ENCODE measurements at regions not wholly inside any gene's neighbourhood (a gene's known extent, or its start where the extent isn't known, plus 50 kb on each side); places are given as distances from the start of the nearest gene placed in this dataset.

DNA sequence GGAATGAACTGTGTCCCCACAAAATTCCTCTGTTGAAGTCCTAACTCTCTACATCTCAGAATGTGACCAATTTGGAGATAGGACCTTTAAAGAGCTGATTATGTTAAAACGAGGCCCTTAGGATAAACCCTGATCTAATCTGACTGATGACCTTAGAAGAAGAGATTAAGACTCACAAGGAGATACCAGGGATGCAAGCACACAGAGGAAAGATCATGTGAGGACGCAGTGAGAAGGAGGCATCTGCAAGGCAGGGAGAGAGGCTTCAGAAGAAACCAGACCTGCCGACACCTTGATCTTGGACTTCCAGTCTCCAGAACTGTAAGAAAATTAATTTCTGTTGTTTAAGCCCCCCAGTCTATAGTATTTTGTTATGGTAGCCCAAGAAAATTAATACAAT, 94.9 kb upstream of the ZNF800 start:
- Histone ChIP-seq H3K36me3 (ENCODE audit: control insufficient read depth in 3 of 3, insufficient read depth in 2 of 3, low read depth in 1 of 3, low read length in 3 of 3) (no peaks in the 10 kb centered on the region), H3K27me3 (ENCODE audit: control insufficient read depth in 3 of 3, insufficient read depth in 3 of 3, low read length in 3 of 3) (no peaks in the 10 kb centered on the region), H3K9me3 (ENCODE audit: control insufficient read depth in 2 of 2, insufficient read depth in 1 of 2, low read depth in 1 of 2, low read length in 1 of 2) (no peaks in the 10 kb centered on the region), H3K4me1 (ENCODE audit: control insufficient read depth in 3 of 3, insufficient read depth in 2 of 3, low read depth in 1 of 3, low read length in 2 of 3) (no peaks in the 10 kb centered on the region), H3K4me3 (ENCODE audit: low read depth in 1 of 3, low read length in 3 of 3) (no peak overlapping the region), H3K27ac (ENCODE audit: low read depth in 1 of 3, low read length in 2 of 3) (no peak overlapping the region)
- no peak for FAIRE-seq
- no peak for DNase-seq
- WGBS, 3 donors, result 63 to 65% (median 64%) methylated on average over 3 of the region's 3 CpGs

GRCh38 chr7:127486654-127487053, 94.1 kb upstream of the ZNF800 start:
- H3K27me3 ChIP-seq (ENCODE audit: control insufficient read depth in 3 of 3, insufficient read depth in 3 of 3, low read length in 3 of 3), result no peaks in the 10 kb centered on the region
- FAIRE-seq, result no peak
- H3K27ac ChIP-seq (ENCODE audit: low read depth in 1 of 3, low read length in 2 of 3), result no peak overlapping the region
- 60 to 71% (median 63%) methylated on average over 3 of the region's 3 CpGs for WGBS, 3 donors
- no peak for DNase-seq
- H3K36me3 ChIP-seq (ENCODE audit: control insufficient read depth in 3 of 3, insufficient read depth in 2 of 3, low read depth in 1 of 3, low read length in 3 of 3), result no peaks in the 10 kb centered on the region
- no peaks in the 10 kb centered on the region for H3K9me3 ChIP-seq (ENCODE audit: control insufficient read depth in 2 of 2, insufficient read depth in 1 of 2, low read depth in 1 of 2, low read length in 1 of 2)
- no peaks in the 10 kb centered on the region for H3K4me1 ChIP-seq (ENCODE audit: control insufficient read depth in 3 of 3, insufficient read depth in 2 of 3, low read depth in 1 of 3, low read length in 2 of 3)
- H3K4me3 ChIP-seq (ENCODE audit: low read depth in 1 of 3, low read length in 3 of 3), result no peak overlapping the region

DNA sequence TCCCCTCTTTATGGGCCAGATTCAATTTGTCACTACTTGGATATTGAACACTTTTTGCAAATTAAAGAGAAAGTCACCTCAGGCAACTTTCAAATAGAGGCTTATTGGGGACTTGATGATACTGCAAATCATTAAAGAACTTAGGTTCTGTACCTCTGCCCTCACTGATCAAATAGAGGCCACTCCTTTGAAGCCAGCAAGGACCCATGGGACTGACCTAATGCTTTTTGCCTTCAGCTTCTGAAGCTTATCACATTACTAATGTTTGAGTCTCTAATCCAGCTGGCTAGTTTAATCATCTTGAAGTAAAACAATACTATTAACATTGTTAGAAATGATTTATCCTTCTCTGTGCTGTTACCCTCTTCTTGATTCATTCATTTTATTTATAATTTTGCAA, 93.0 kb upstream of the ZNF800 start:
- Histone ChIP-seq H3K27me3 (ENCODE audit: control insufficient read depth in 3 of 3, insufficient read depth in 3 of 3, low read length in 3 of 3) (peaks cover 0 to 3% (median 0%) of the 10 kb centered on the region in 3 donors), H3K9me3 (ENCODE audit: control insufficient read depth in 2 of 2, insufficient read depth in 1 of 2, low read depth in 1 of 2, low read length in 1 of 2) (no peaks in the 10 kb centered on the region), H3K27ac (ENCODE audit: low read depth in 1 of 3, low read length in 2 of 3) (no peak overlapping the region), H3K36me3 (ENCODE audit: control insufficient read depth in 3 of 3, insufficient read depth in 2 of 3, low read depth in 1 of 3, low read length in 3 of 3) (no peaks in the 10 kb centered on the region), H3K4me1 (ENCODE audit: control insufficient read depth in 3 of 3, insufficient read depth in 2 of 3, low read depth in 1 of 3, low read length in 2 of 3) (no peaks in the 10 kb centered on the region), H3K4me3 (ENCODE audit: low read depth in 1 of 3, low read length in 3 of 3) (no peak overlapping the region)
- no peak for DNase-seq
- FAIRE-seq, result no peak

GRCh38 chr7:127484954-127485353, 92.4 kb upstream of the ZNF800 start:
- H3K9me3 ChIP-seq (ENCODE audit: control insufficient read depth in 2 of 2, insufficient read depth in 1 of 2, low read depth in 1 of 2, low read length in 1 of 2), result no peaks in the 10 kb centered on the region
- H3K36me3 ChIP-seq (ENCODE audit: control insufficient read depth in 3 of 3, insufficient read depth in 2 of 3, low read depth in 1 of 3, low read length in 3 of 3), result no peaks in the 10 kb centered on the region
- peaks cover 0 to 3% (median 0%) of the 10 kb centered on the region in 3 donors for H3K27me3 ChIP-seq (ENCODE audit: control insufficient read depth in 3 of 3, insufficient read depth in 3 of 3, low read length in 3 of 3)
- H3K27ac ChIP-seq (ENCODE audit: low read depth in 1 of 3, low read length in 2 of 3), result no peak overlapping the region
- FAIRE-seq (no peak), DNase-seq (no peak)
- no peaks in the 10 kb centered on the region for H3K4me1 ChIP-seq (ENCODE audit: control insufficient read depth in 3 of 3, insufficient read depth in 2 of 3, low read depth in 1 of 3, low read length in 2 of 3)
- WGBS, 3 donors, result 58 to 74% (median 66%) methylated on average over 6 of the region's 6 CpGs
- no peak overlapping the region for H3K4me3 ChIP-seq (ENCODE audit: low read depth in 1 of 3, low read length in 3 of 3)

GRCh38 chr7:127478461-127478860, 86.0 kb upstream of the ZNF800 start:
- H3K27me3 ChIP-seq (ENCODE audit: control insufficient read depth in 3 of 3, insufficient read depth in 3 of 3, low read length in 3 of 3), result peaks cover 0 to 3% (median 0%) of the 10 kb centered on the region in 3 donors
- no peaks in the 10 kb centered on the region for H3K4me1 ChIP-seq (ENCODE audit: control insufficient read depth in 3 of 3, insufficient read depth in 2 of 3, low read depth in 1 of 3, low read length in 2 of 3)
- no peak for DNase-seq
- no peak overlapping the region for H3K27ac ChIP-seq (ENCODE audit: low read depth in 1 of 3, low read length in 2 of 3)
- no peaks in the 10 kb centered on the region for H3K36me3 ChIP-seq (ENCODE audit: control insufficient read depth in 3 of 3, insufficient read depth in 2 of 3, low read depth in 1 of 3, low read length in 3 of 3)
- 66 to 80% (median 77%) methylated on average over 2 of the region's 2 CpGs for WGBS, 3 donors
- FAIRE-seq, result no peak
- no peak overlapping the region for H3K4me3 ChIP-seq (ENCODE audit: low read depth in 1 of 3, low read length in 3 of 3)
- no peaks in the 10 kb centered on the region for H3K9me3 ChIP-seq (ENCODE audit: control insufficient read depth in 2 of 2, insufficient read depth in 1 of 2, low read depth in 1 of 2, low read length in 1 of 2)

DNA sequence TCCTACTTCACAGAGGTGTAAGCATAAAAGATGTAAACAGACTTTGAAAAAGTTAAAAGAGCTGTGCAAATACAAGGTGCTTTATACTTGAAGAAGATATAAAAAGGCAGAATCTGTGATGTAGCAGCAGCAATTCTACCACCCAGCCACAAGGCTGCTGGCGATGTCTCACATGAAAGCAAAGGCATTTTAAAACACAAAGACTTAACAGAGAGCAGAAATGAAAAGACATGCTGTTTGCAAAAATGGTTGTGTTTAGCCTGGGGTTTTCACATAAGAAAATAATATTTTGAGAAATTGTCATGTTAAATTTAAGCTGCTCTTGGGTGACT, 85.5 kb upstream of the ZNF800 start:
- WGBS, 3 donors, result 0 to 35% (median 17%) methylated on average over 1 of the region's 1 CpG
- Histone ChIP-seq H3K27ac (ENCODE audit: low read depth in 1 of 3, low read length in 2 of 3) (no peak overlapping the region), H3K4me3 (ENCODE audit: low read depth in 1 of 3, low read length in 3 of 3) (no peak overlapping the region), H3K27me3 (ENCODE audit: control insufficient read depth in 3 of 3, insufficient read depth in 3 of 3, low read length in 3 of 3) (peaks cover 0 to 3% (median 0%) of the 10 kb centered on the region in 3 donors), H3K9me3 (ENCODE audit: control insufficient read depth in 2 of 2, insufficient read depth in 1 of 2, low read depth in 1 of 2, low read length in 1 of 2) (no peaks in the 10 kb centered on the region), H3K36me3 (ENCODE audit: control insufficient read depth in 3 of 3, insufficient read depth in 2 of 3, low read depth in 1 of 3, low read length in 3 of 3) (no peaks in the 10 kb centered on the region), H3K4me1 (ENCODE audit: control insufficient read depth in 3 of 3, insufficient read depth in 2 of 3, low read depth in 1 of 3, low read length in 2 of 3) (no peaks in the 10 kb centered on the region)
- no peak for FAIRE-seq
- no peak for DNase-seq

- H3K4me3 ChIP-seq (ENCODE audit: low read depth in 1 of 3, low read length in 3 of 3), result no peak overlapping the region
- H3K36me3 ChIP-seq (ENCODE audit: control insufficient read depth in 3 of 3, insufficient read depth in 2 of 3, low read depth in 1 of 3, low read length in 3 of 3), result no peaks in the 10 kb centered on the region
- DNase-seq, result no peak
- H3K9me3 ChIP-seq (ENCODE audit: control insufficient read depth in 2 of 2, insufficient read depth in 1 of 2, low read depth in 1 of 2, low read length in 1 of 2), result no peaks in the 10 kb centered on the region
- peaks cover 0 to 3% (median 0%) of the 10 kb centered on the region in 3 donors for H3K27me3 ChIP-seq (ENCODE audit: control insufficient read depth in 3 of 3, insufficient read depth in 3 of 3, low read length in 3 of 3)
- no peaks in the 10 kb centered on the region for H3K4me1 ChIP-seq (ENCODE audit: control insufficient read depth in 3 of 3, insufficient read depth in 2 of 3, low read depth in 1 of 3, low read length in 2 of 3)
- H3K27ac ChIP-seq (ENCODE audit: low read depth in 1 of 3, low read length in 2 of 3), result no peak overlapping the region
- FAIRE-seq, result no peak
- 40 to 52% (median 44%) methylated on average over 7 of the region's 7 CpGs for WGBS, 3 donors
Observed at GRCh38 chr7:127477295-127478023, 85.0 kb upstream of the ZNF800 start.

GRCh38 chr7:127476618-127477017, 84.1 kb upstream of the ZNF800 start:
- Histone ChIP-seq H3K27ac (ENCODE audit: low read depth in 1 of 3, low read length in 2 of 3) (no peak overlapping the region), H3K4me1 (ENCODE audit: control insufficient read depth in 3 of 3, insufficient read depth in 2 of 3, low read depth in 1 of 3, low read length in 2 of 3) (no peaks in the 10 kb centered on the region), H3K36me3 (ENCODE audit: control insufficient read depth in 3 of 3, insufficient read depth in 2 of 3, low read depth in 1 of 3, low read length in 3 of 3) (no peaks in the 10 kb centered on the region), H3K27me3 (ENCODE audit: control insufficient read depth in 3 of 3, insufficient read depth in 3 of 3, low read length in 3 of 3) (peaks cover 0 to 3% (median 0%) of the 10 kb centered on the region in 3 donors), H3K4me3 (ENCODE audit: low read depth in 1 of 3, low read length in 3 of 3) (no peak overlapping the region), H3K9me3 (ENCODE audit: control insufficient read depth in 2 of 2, insufficient read depth in 1 of 2, low read depth in 1 of 2, low read length in 1 of 2) (no peaks in the 10 kb centered on the region)
- DNase-seq, result no peak
- WGBS, 3 donors, result 62 to 72% (median 67%) methylated on average over 1 of the region's 1 CpG
- no peak for FAIRE-seq

DNA sequence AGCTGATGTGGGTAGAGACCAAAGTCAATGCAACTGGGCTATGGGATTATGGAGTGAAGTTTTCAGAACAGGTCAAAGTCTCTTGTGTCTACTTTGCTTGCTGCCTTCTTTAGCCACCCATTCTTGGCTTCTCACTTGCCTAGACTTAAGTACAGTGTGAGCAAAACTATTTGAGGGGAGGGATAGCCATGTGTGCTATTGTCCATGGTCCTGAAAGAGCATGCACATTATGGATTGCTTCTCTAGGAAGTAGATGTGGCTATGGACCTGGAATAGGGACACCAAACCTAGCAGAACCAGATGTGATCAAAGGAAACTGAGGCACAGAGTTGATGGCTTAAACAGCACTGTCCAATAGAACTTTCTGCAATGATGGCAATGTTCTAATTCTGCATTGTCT, 81.9 kb upstream of the ZNF800 start:
- H3K9me3 ChIP-seq (ENCODE audit: control insufficient read depth in 2 of 2, insufficient read depth in 1 of 2, low read depth in 1 of 2, low read length in 1 of 2), result no peaks in the 10 kb centered on the region
- peaks cover 0 to 2% (median 0%) of the 10 kb centered on the region in 3 donors for H3K27me3 ChIP-seq (ENCODE audit: control insufficient read depth in 3 of 3, insufficient read depth in 3 of 3, low read length in 3 of 3)
- DNase-seq (no peak), FAIRE-seq (no peak)
- no peaks in the 10 kb centered on the region for H3K4me1 ChIP-seq (ENCODE audit: control insufficient read depth in 3 of 3, insufficient read depth in 2 of 3, low read depth in 1 of 3, low read length in 2 of 3)
- H3K4me3 ChIP-seq (ENCODE audit: low read depth in 1 of 3, low read length in 3 of 3), result no peak overlapping the region
- H3K36me3 ChIP-seq (ENCODE audit: control insufficient read depth in 3 of 3, insufficient read depth in 2 of 3, low read depth in 1 of 3, low read length in 3 of 3), result no peaks in the 10 kb centered on the region
- no peak overlapping the region for H3K27ac ChIP-seq (ENCODE audit: low read depth in 1 of 3, low read length in 2 of 3)
